Endothelial cell of umbilical vein (primary cell): ENCODE measurements at regions not wholly inside any gene's neighbourhood (a gene's known extent, or its start where the extent isn't known, plus 50 kb on each side); places are given as distances from the start of the nearest gene placed in this dataset.

ENCODE experiments used
- EZH2 ChIP-seq: IDR thresholded peaks from 2 replicates; pipeline ENCODE4 v1.6.1; 2012; ENCODE audit warnings: borderline replicate concordance, low read depth, mild to moderate bottlenecking, moderate library complexity, low read length, inconsistent platforms; ENCODE audit not compliant: severe bottlenecking
- GATA2 ChIP-seq: IDR thresholded peaks from 2 replicates; pipeline ENCODE4 v1.7.0; 2011; ENCODE audit warnings: low read depth, mild to moderate bottlenecking, moderate library complexity, mixed read lengths, low read length; ENCODE audit not compliant: insufficient read length, insufficient read depth
- JUN ChIP-seq: IDR thresholded peaks from 2 replicates; pipeline ENCODE4 v1.6.1; 2011; ENCODE audit warnings: borderline replicate concordance, low read depth; ENCODE audit not compliant: insufficient read length, insufficient read depth
- MAX ChIP-seq: IDR thresholded peaks from 2 replicates; pipeline ENCODE4 v1.6.1; 2011; ENCODE audit not compliant: insufficient read depth, insufficient read length
- MYC ChIP-seq: IDR thresholded peaks from one replicate; pipeline ENCODE4 v1.6.1; 2011; ENCODE audit warnings: mild to moderate bottlenecking, low read depth, low read length
- POLR2A ChIP-seq: IDR thresholded peaks from 2 replicates; pipeline ENCODE4 v1.6.1; 2012; ENCODE audit warnings: low read depth, mild to moderate bottlenecking, control low read depth, low read length
- POLR2AphosphoS5 ChIP-seq: IDR thresholded peaks from 2 replicates; pipeline ENCODE4 v1.6.1; 2012; ENCODE audit warnings: low read depth, mild to moderate bottlenecking, control low read depth, low read length, moderate library complexity; ENCODE audit not compliant: insufficient read depth
- TF ChIP-seq, protein P1 (sequence below), 2 donors: IDR thresholded peaks; 1 replicate in 1 of 2; 2 replicates in 1 of 2; pipeline ENCODE4 v1.5.1; 2011; ENCODE audit warnings: low read length in 2 of 2, mild to moderate bottlenecking in 2 of 2, moderate library complexity in 2 of 2, control low read depth in 1 of 2, inconsistent platforms in 1 of 2, low read depth in 1 of 2; ENCODE audit not compliant: insufficient read depth in 1 of 2; ENCODE audit errors: extremely low read depth in 1 of 2

DNA sequence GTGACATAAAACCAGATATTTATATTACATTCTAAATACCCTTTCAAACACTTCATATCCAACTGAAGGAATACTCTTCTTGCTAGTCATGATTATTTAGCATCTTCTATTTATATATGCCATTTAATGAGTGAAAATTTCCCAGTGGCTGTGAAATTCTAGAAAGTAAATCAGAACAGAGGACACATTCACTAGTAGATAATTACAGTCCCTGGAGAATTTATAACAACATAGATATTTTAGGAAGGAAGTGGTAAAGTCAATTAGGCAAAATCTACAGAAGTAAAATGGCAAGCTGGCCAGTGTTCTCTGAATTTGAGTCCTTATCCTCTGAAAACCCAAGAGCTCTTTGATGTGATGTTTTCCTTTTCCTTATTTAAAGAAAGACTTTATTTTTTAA is 121.8 kb downstream of the PMAIP1 start:
- TF ChIP-seq POLR2A (no peak), POLR2AphosphoS5 (no peak), MAX (no peak), MYC (no peak), EZH2 (no peak), JUN (no peak), GATA2 (no peak)
- TF ChIP-seq, protein P1, sequence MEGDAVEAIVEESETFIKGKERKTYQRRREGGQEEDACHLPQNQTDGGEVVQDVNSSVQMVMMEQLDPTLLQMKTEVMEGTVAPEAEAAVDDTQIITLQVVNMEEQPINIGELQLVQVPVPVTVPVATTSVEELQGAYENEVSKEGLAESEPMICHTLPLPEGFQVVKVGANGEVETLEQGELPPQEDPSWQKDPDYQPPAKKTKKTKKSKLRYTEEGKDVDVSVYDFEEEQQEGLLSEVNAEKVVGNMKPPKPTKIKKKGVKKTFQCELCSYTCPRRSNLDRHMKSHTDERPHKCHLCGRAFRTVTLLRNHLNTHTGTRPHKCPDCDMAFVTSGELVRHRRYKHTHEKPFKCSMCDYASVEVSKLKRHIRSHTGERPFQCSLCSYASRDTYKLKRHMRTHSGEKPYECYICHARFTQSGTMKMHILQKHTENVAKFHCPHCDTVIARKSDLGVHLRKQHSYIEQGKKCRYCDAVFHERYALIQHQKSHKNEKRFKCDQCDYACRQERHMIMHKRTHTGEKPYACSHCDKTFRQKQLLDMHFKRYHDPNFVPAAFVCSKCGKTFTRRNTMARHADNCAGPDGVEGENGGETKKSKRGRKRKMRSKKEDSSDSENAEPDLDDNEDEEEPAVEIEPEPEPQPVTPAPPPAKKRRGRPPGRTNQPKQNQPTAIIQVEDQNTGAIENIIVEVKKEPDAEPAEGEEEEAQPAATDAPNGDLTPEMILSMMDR (IDR thresholded peaks at IDR 0.05; ENCODE audit: extremely low read depth in 1 of 2, insufficient read depth in 1 of 2, low read depth in 1 of 2, low read length in 2 of 2): no peak
